ENCODE measurements at regions not wholly inside any gene's neighbourhood (a gene's known extent, or its start where the extent isn't known, plus 50 kb on each side); places are given as distances from the start of the nearest gene placed in this dataset.

- H3K79me2 ChIP-seq (ENCODE audit: control insufficient read depth, insufficient read depth, low read length), result no peaks in the 10 kb centered on the region
- DNase-seq (ENCODE audit: low read depth, low spot score) (no peak), FAIRE-seq (no peak)
- TF ChIP-seq POLR2A (IDR thresholded peaks at IDR 0.05; ENCODE audit: low read depth, low read length), result no peak
- no peak for TF ChIP-seq MAX (IDR thresholded peaks at IDR 0.05; ENCODE audit: insufficient read depth, insufficient read length)
- no peak for TF ChIP-seq POLR2AphosphoS5 (IDR thresholded peaks at IDR 0.05; ENCODE audit: insufficient read depth, low read depth, low read length)
- TF ChIP-seq GATA2 (IDR thresholded peaks at IDR 0.05; ENCODE audit: insufficient read depth, insufficient read length, low read depth, low read length), result no peak
- no peak for TF ChIP-seq MYC (IDR thresholded peaks at IDR 0.05; ENCODE audit: low read depth, low read length)
- TF ChIP-seq CTCF (IDR thresholded peaks at IDR 0.05; ENCODE audit: extremely low read depth in 1 of 2, insufficient read depth in 1 of 2, low read depth in 1 of 2, low read length in 2 of 2), result no peak
- no peak for TF ChIP-seq FOS (IDR thresholded peaks at IDR 0.05; ENCODE audit: borderline replicate concordance, insufficient read depth, low read length)
- TF ChIP-seq EZH2 (IDR thresholded peaks at IDR 0.05; ENCODE audit: borderline replicate concordance, low read depth, low read length, severe bottlenecking), result no peak
- TF ChIP-seq JUN (IDR thresholded peaks at IDR 0.05; ENCODE audit: borderline replicate concordance, insufficient read depth, insufficient read length, low read depth), result no peak
- no peaks in the 10 kb centered on the region for H4K20me1 ChIP-seq (replicated peaks; ENCODE audit: control insufficient read depth, extremely low read depth, insufficient read depth, low read length)
- dilution Hi-C loops (cut with MboI; ENCODE audit: extremely low pct_ligation_motif_present, low sequenced_read_pairs) (no loop called here), intact Hi-C loops (cut with micrococcal nuclease) (no loop called here)
- H3K27me3 ChIP-seq (ENCODE audit: control insufficient read depth in 2 of 2, insufficient read depth in 2 of 2, low read length in 2 of 2), result no peaks in the 10 kb centered on the region
- no peak overlapping the region for H3K4me3 ChIP-seq (replicated peaks in 1 of 3; ENCODE audit: insufficient read depth in 1 of 3, low read depth in 1 of 3, low read length in 3 of 3)
- H3K9me1 ChIP-seq (replicated peaks; ENCODE audit: control insufficient read depth, extremely low read depth, insufficient read depth, low read length), result no peaks in the 10 kb centered on the region
- H3K4me2 ChIP-seq (ENCODE audit: insufficient read depth, low read length), result no peak overlapping the region
- H3K4me1 ChIP-seq (ENCODE audit: control insufficient read depth, extremely low read depth, insufficient read depth, low read length), result no peaks in the 10 kb centered on the region
- ChIA-PET CTCF (no interaction called here), POLR2A (no interaction called here)
- BruUV-seq (replicated peaks), result no TSS peak
- H3K27ac ChIP-seq (ENCODE audit: insufficient read depth, low read depth, low read length), result no peak overlapping the region
- H3K9ac ChIP-seq (replicated peaks; ENCODE audit: extremely low read depth, insufficient read depth, low read length), result no peak overlapping the region
- no peaks in the 10 kb centered on the region for H3K36me3 ChIP-seq (ENCODE audit: control insufficient read depth in 2 of 2, extremely low read depth in 1 of 2, insufficient read depth in 2 of 2, low read length in 2 of 2)
- H3K9me3 ChIP-seq (replicated peaks; ENCODE audit: control insufficient read depth, insufficient read depth, low read length), result peaks cover 8% of the 10 kb centered on the region
- H2AFZ ChIP-seq (ENCODE audit: low read depth, low read length), result no peak overlapping the region
These were observed 527.7 kb upstream of the SGCD start for GRCh38 chr5:155799308-155799707.

Data from endothelial cell of umbilical vein (primary cell).